ENCODE measurements at regions not wholly inside any gene's neighbourhood (a gene's known extent, or its start where the extent isn't known, plus 50 kb on each side); places are given as distances from the start of the nearest gene placed in this dataset.

GRCh38 chr3:159249472-159250174 lies 447.8 kb downstream of the MFSD1 start:
- no peak for TF ChIP-seq BACH2 (CRISPR knock-in tag; IDR thresholded peaks at IDR 0.05; ENCODE audit: borderline replicate concordance)
- no peak for TF ChIP-seq ZFP30 (CRISPR knock-in tag; IDR thresholded peaks at IDR 0.05)
- TF ChIP-seq TCF4 (CRISPR knock-in tag; IDR thresholded peaks at IDR 0.05; ENCODE audit: borderline replicate concordance), result no peak
- no peak for TF ChIP-seq PATZ1 (CRISPR knock-in tag; IDR thresholded peaks at IDR 0.05; ENCODE audit: borderline replicate concordance)
- no peak for TF ChIP-seq RARB (CRISPR knock-in tag; IDR thresholded peaks at IDR 0.05)
- TF ChIP-seq SNAI2 (CRISPR knock-in tag; IDR thresholded peaks at IDR 0.05), result no peak
- TF ChIP-seq ZC3H10 (CRISPR knock-in tag; IDR thresholded peaks at IDR 0.05), result no peak
- TF ChIP-seq ESRRG (CRISPR knock-in tag; IDR thresholded peaks at IDR 0.05), result no peak
- no peak for TF ChIP-seq ZFP3 (CRISPR knock-in tag; IDR thresholded peaks at IDR 0.05)
- TF ChIP-seq CREB5 (CRISPR knock-in tag; IDR thresholded peaks at IDR 0.05; ENCODE audit: low read depth), result no peak
- no peak for TF ChIP-seq GLIS3 (CRISPR knock-in tag; IDR thresholded peaks at IDR 0.05)
- TF ChIP-seq POU6F1 (CRISPR knock-in tag; IDR thresholded peaks at IDR 0.05; ENCODE audit: borderline replicate concordance, low read depth), result no peak
- no peak for TF ChIP-seq TSHZ2 (CRISPR knock-in tag; IDR thresholded peaks at IDR 0.05)
- TF ChIP-seq ARNTL (CRISPR knock-in tag; IDR thresholded peaks at IDR 0.05; ENCODE audit: borderline replicate concordance, low read depth), result no peak

Measured in SK-N-SH treated with all-trans-retinoic acid at 6 μM for 48 hours (cell line).